ENCODE measurements at regions not wholly inside any gene's neighbourhood (a gene's known extent, or its start where the extent isn't known, plus 50 kb on each side); places are given as distances from the start of the nearest gene placed in this dataset.

GRCh38 chr3:35067750-35068149 lies 571.6 kb upstream of the ARPP21 start:
- TF ChIP-seq, protein P1, sequence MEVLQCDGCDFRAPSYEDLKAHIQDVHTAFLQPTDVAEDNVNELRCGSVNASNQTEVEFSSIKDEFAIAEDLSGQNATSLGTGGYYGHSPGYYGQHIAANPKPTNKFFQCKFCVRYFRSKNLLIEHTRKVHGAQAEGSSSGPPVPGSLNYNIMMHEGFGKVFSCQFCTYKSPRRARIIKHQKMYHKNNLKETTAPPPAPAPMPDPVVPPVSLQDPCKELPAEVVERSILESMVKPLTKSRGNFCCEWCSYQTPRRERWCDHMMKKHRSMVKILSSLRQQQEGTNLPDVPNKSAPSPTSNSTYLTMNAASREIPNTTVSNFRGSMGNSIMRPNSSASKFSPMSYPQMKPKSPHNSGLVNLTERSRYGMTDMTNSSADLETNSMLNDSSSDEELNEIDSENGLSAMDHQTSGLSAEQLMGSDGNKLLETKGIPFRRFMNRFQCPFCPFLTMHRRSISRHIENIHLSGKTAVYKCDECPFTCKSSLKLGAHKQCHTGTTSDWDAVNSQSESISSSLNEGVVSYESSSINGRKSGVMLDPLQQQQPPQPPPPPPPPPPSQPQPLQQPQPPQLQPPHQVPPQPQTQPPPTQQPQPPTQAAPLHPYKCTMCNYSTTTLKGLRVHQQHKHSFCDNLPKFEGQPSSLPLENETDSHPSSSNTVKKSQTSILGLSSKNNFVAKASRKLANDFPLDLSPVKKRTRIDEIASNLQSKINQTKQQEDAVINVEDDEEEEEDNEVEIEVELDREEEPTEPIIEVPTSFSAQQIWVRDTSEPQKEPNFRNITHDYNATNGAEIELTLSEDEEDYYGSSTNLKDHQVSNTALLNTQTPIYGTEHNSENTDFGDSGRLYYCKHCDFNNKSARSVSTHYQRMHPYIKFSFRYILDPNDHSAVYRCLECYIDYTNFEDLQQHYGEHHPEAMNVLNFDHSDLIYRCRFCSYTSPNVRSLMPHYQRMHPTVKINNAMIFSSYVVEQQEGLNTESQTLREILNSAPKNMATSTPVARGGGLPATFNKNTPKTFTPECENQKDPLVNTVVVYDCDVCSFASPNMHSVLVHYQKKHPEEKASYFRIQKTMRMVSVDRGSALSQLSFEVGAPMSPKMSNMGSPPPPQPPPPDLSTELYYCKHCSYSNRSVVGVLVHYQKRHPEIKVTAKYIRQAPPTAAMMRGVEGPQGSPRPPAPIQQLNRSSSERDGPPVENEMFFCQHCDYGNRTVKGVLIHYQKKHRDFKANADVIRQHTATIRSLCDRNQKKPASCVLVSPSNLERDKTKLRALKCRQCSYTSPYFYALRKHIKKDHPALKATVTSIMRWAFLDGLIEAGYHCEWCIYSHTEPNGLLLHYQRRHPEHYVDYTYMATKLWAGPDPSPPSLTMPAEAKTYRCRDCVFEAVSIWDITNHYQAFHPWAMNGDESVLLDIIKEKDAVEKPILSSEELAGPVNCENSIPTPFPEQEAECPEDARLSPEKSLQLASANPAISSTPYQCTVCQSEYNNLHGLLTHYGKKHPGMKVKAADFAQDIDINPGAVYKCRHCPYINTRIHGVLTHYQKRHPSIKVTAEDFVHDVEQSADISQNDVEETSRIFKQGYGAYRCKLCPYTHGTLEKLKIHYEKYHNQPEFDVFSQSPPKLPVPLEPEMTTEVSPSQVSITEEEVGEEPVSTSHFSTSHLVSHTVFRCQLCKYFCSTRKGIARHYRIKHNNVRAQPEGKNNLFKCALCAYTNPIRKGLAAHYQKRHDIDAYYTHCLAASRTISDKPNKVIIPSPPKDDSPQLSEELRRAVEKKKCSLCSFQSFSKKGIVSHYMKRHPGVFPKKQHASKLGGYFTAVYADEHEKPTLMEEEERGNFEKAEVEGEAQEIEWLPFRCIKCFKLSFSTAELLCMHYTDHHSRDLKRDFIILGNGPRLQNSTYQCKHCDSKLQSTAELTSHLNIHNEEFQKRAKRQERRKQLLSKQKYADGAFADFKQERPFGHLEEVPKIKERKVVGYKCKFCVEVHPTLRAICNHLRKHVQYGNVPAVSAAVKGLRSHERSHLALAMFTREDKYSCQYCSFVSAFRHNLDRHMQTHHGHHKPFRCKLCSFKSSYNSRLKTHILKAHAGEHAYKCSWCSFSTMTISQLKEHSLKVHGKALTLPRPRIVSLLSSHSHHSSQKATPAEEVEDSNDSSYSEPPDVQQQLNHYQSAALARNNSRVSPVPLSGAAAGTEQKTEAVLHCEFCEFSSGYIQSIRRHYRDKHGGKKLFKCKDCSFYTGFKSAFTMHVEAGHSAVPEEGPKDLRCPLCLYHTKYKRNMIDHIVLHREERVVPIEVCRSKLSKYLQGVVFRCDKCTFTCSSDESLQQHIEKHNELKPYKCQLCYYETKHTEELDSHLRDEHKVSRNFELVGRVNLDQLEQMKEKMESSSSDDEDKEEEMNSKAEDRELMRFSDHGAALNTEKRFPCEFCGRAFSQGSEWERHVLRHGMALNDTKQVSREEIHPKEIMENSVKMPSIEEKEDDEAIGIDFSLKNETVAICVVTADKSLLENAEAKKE (CRISPR knock-in tag; IDR thresholded peaks at IDR 0.05) = no peak
- H3F3A ChIP-seq (replicated peaks; ENCODE audit: low read depth) = no peaks in the 10 kb centered on the region
- H3K36me3 ChIP-seq (ENCODE audit: insufficient read depth) = no peaks in the 10 kb centered on the region
- DNase-seq (ENCODE audit: low spot score) = no peak
- ATAC-seq = no peak
- H3K79me2 ChIP-seq (replicated peaks; ENCODE audit: insufficient read depth) = no peaks in the 10 kb centered on the region
- Mint-ChIP-seq H3K27ac (no peak overlapping the region), H3K4me3 (no peak overlapping the region), H3K27me3 (ENCODE audit: insufficient read depth, low read depth, poor library complexity) (no peaks in the 10 kb centered on the region), H3K9me3 (no peaks in the 10 kb centered on the region), H3K4me1 (no peaks in the 10 kb centered on the region), H3K36me3 (ENCODE audit: low read depth) (no peaks in the 10 kb centered on the region)
- no peak overlapping the region for H3K4me3 ChIP-seq
- no peak overlapping the region for H3K4me2 ChIP-seq
- no peaks in the 10 kb centered on the region for H3K27me3 ChIP-seq (ENCODE audit: insufficient read depth)
- no peak overlapping the region for H2AFZ ChIP-seq
- H3K27ac ChIP-seq (ENCODE audit: low read depth) = no peak overlapping the region
- no peaks in the 10 kb centered on the region for H3K4me1 ChIP-seq (ENCODE audit: insufficient read depth)
- H4K20me1 ChIP-seq (replicated peaks; ENCODE audit: insufficient read depth) = no peaks in the 10 kb centered on the region
- H3K9me2 ChIP-seq (ENCODE audit: insufficient read depth) = no peaks in the 10 kb centered on the region

GRCh38 chr3:35070088-35070487 lies 569.2 kb upstream of the ARPP21 start:
- no peak overlapping the region for H2AFZ ChIP-seq
- DNase-seq (ENCODE audit: low spot score) = no peak
- TF ChIP-seq NANOG (IDR thresholded peaks at IDR 0.05; ENCODE audit: borderline replicate concordance) (no peak), POLR2AphosphoS5 (IDR thresholded peaks at IDR 0.05; ENCODE audit: low read depth) (no peak), CTCF (conservative IDR thresholded peaks at IDR 0.05; ENCODE audit: low read depth in 2 of 2) (no peak), ZNF331 (CRISPR knock-in tag; IDR thresholded peaks at IDR 0.05; ENCODE audit: low read depth) (no peak), EZH2phosphoT487 (IDR thresholded peaks at IDR 0.05; ENCODE audit: unreplicated experiment) (no peak), JUNB (IDR thresholded peaks at IDR 0.05; ENCODE audit: unreplicated experiment) (no peak), CREB1 (CRISPR knock-in tag; IDR thresholded peaks at IDR 0.05; ENCODE audit: low read depth) (no peak), ZNF114 (CRISPR knock-in tag; IDR thresholded peaks at IDR 0.05) (no peak)
- TF ChIP-seq, protein P2, sequence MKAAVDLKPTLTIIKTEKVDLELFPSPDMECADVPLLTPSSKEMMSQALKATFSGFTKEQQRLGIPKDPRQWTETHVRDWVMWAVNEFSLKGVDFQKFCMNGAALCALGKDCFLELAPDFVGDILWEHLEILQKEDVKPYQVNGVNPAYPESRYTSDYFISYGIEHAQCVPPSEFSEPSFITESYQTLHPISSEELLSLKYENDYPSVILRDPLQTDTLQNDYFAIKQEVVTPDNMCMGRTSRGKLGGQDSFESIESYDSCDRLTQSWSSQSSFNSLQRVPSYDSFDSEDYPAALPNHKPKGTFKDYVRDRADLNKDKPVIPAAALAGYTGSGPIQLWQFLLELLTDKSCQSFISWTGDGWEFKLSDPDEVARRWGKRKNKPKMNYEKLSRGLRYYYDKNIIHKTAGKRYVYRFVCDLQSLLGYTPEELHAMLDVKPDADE (IDR thresholded peaks at IDR 0.05) = no peak
- TF ChIP-seq, protein P3, sequence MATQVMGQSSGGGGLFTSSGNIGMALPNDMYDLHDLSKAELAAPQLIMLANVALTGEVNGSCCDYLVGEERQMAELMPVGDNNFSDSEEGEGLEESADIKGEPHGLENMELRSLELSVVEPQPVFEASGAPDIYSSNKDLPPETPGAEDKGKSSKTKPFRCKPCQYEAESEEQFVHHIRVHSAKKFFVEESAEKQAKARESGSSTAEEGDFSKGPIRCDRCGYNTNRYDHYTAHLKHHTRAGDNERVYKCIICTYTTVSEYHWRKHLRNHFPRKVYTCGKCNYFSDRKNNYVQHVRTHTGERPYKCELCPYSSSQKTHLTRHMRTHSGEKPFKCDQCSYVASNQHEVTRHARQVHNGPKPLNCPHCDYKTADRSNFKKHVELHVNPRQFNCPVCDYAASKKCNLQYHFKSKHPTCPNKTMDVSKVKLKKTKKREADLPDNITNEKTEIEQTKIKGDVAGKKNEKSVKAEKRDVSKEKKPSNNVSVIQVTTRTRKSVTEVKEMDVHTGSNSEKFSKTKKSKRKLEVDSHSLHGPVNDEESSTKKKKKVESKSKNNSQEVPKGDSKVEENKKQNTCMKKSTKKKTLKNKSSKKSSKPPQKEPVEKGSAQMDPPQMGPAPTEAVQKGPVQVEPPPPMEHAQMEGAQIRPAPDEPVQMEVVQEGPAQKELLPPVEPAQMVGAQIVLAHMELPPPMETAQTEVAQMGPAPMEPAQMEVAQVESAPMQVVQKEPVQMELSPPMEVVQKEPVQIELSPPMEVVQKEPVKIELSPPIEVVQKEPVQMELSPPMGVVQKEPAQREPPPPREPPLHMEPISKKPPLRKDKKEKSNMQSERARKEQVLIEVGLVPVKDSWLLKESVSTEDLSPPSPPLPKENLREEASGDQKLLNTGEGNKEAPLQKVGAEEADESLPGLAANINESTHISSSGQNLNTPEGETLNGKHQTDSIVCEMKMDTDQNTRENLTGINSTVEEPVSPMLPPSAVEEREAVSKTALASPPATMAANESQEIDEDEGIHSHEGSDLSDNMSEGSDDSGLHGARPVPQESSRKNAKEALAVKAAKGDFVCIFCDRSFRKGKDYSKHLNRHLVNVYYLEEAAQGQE (IDR thresholded peaks at IDR 0.05; ENCODE audit: unreplicated experiment) = no peak

More at GRCh38 chr3:35070088-35070487, 569.2 kb upstream of the ARPP21 start:
- Mint-ChIP-seq H3K27ac (no peak overlapping the region), H3K27me3 (ENCODE audit: insufficient read depth, low read depth, poor library complexity) (no peaks in the 10 kb centered on the region), H3K4me1 (no peaks in the 10 kb centered on the region), H3K9me3 (no peaks in the 10 kb centered on the region), H3K4me3 (no peak overlapping the region), H3K36me3 (ENCODE audit: low read depth) (no peaks in the 10 kb centered on the region)
- Histone ChIP-seq H4K20me1 (replicated peaks; ENCODE audit: insufficient read depth) (no peaks in the 10 kb centered on the region), H3K27me3 (ENCODE audit: insufficient read depth) (no peaks in the 10 kb centered on the region), H3K4me2 (no peak overlapping the region), H3K36me3 (ENCODE audit: insufficient read depth) (no peaks in the 10 kb centered on the region), H3K79me2 (replicated peaks; ENCODE audit: insufficient read depth) (no peaks in the 10 kb centered on the region), H3K4me3 (no peak overlapping the region), H3F3A (replicated peaks; ENCODE audit: low read depth) (no peaks in the 10 kb centered on the region), H3K9me2 (ENCODE audit: insufficient read depth) (no peaks in the 10 kb centered on the region), H3K27ac (ENCODE audit: low read depth) (no peak overlapping the region), H3K4me1 (ENCODE audit: insufficient read depth) (no peaks in the 10 kb centered on the region)
- no peak for ATAC-seq

All from GM23338 (cell line).